ENCODE measurements at regions not wholly inside any gene's neighbourhood (a gene's known extent, or its start where the extent isn't known, plus 50 kb on each side); places are given as distances from the start of the nearest gene placed in this dataset.
A peak's percentile ranks its signal among the peaks of the same experiment; 100 is the strongest.

GRCh38 chr14:84247693-84248092, 1282.3 kb upstream of the FLRT2 start:
- H3K9ac ChIP-seq (ENCODE audit: low read length in 3 of 3), result no peak overlapping the region
- no peak overlapping the region for H3K27ac ChIP-seq (ENCODE audit: low read depth in 2 of 2, low read length in 2 of 2)
- no peak overlapping the region for H3K4me3 ChIP-seq (ENCODE audit: low read length in 3 of 3)
- FAIRE-seq (no peak), DNase-seq (no peak)
- H3K4me1 ChIP-seq (ENCODE audit: control insufficient read depth in 2 of 3, insufficient read depth in 2 of 3, low read depth in 1 of 3, low read length in 3 of 3), result no peaks in the 10 kb centered on the region
- intact Hi-C loops (cut with DNase I), result no loop called here
- H3K27me3 ChIP-seq (ENCODE audit: control insufficient read depth, insufficient read depth, low read length), result no peaks in the 10 kb centered on the region
- no peaks in the 10 kb centered on the region for H3K9me3 ChIP-seq (ENCODE audit: control insufficient read depth in 2 of 3, insufficient read depth in 1 of 3, low read length in 3 of 3)
- no peak for TF ChIP-seq CTCF (IDR thresholded peaks at IDR 0.05; ENCODE audit: borderline replicate concordance, extremely low read depth, insufficient read depth)
- no peaks in the 10 kb centered on the region for H3K36me3 ChIP-seq (ENCODE audit: control insufficient read depth in 2 of 3, insufficient read depth in 3 of 3, low read length in 3 of 3)

- DNase-seq (peak in 1 of 5 donors; percentile 53), FAIRE-seq (peak; percentile 42)
- no peak overlapping the region for H3K4me3 ChIP-seq (ENCODE audit: low read length in 3 of 3)
- H3K36me3 ChIP-seq (ENCODE audit: control insufficient read depth in 2 of 3, insufficient read depth in 3 of 3, low read length in 3 of 3), result no peaks in the 10 kb centered on the region
- TF ChIP-seq CTCF (IDR thresholded peaks at IDR 0.05; ENCODE audit: borderline replicate concordance, extremely low read depth, insufficient read depth), result no peak
- H3K9ac ChIP-seq (ENCODE audit: low read length in 3 of 3), result no peak overlapping the region
- intact Hi-C loops (cut with DNase I), result no loop called here
- H3K4me1 ChIP-seq (ENCODE audit: control insufficient read depth in 2 of 3, insufficient read depth in 2 of 3, low read depth in 1 of 3, low read length in 3 of 3), result peaks cover 0 to 2% (median 0%) of the 10 kb centered on the region in 3 donors
- H3K27me3 ChIP-seq (ENCODE audit: control insufficient read depth, insufficient read depth, low read length), result no peaks in the 10 kb centered on the region
- H3K27ac ChIP-seq (ENCODE audit: low read depth in 2 of 2, low read length in 2 of 2), result no peak overlapping the region
- H3K9me3 ChIP-seq (ENCODE audit: control insufficient read depth in 2 of 3, insufficient read depth in 1 of 3, low read length in 3 of 3), result no peaks in the 10 kb centered on the region
Measured at GRCh38 chr14:84250893-84251292, 1279.1 kb upstream of the FLRT2 start.

- H3K9ac ChIP-seq (ENCODE audit: low read length in 3 of 3), result no peak overlapping the region
- intact Hi-C loops (cut with DNase I), result no loop called here
- H3K27ac ChIP-seq (ENCODE audit: low read depth in 2 of 2, low read length in 2 of 2), result no peak overlapping the region
- FAIRE-seq (no peak), DNase-seq (peak in 1 of 5 donors; percentile 30)
- TF ChIP-seq CTCF (IDR thresholded peaks at IDR 0.05; ENCODE audit: borderline replicate concordance, extremely low read depth, insufficient read depth), result no peak
- peaks cover 0 to 2% (median 0%) of the 10 kb centered on the region in 3 donors for H3K4me1 ChIP-seq (ENCODE audit: control insufficient read depth in 2 of 3, insufficient read depth in 2 of 3, low read depth in 1 of 3, low read length in 3 of 3)
- no peak overlapping the region for H3K4me3 ChIP-seq (ENCODE audit: low read length in 3 of 3)
- no peaks in the 10 kb centered on the region for H3K27me3 ChIP-seq (ENCODE audit: control insufficient read depth, insufficient read depth, low read length)
- H3K9me3 ChIP-seq (ENCODE audit: control insufficient read depth in 2 of 3, insufficient read depth in 1 of 3, low read length in 3 of 3), result no peaks in the 10 kb centered on the region
- no peaks in the 10 kb centered on the region for H3K36me3 ChIP-seq (ENCODE audit: control insufficient read depth in 2 of 3, insufficient read depth in 3 of 3, low read length in 3 of 3)
Measured at GRCh38 chr14:84251411-84252115, 1278.4 kb upstream of the FLRT2 start.

- no peaks in the 10 kb centered on the region for H3K9me3 ChIP-seq (ENCODE audit: control insufficient read depth in 2 of 3, insufficient read depth in 1 of 3, low read length in 3 of 3)
- no peak overlapping the region for H3K9ac ChIP-seq (ENCODE audit: low read length in 3 of 3)
- intact Hi-C loops (cut with DNase I), result no loop called here
- H3K27me3 ChIP-seq (ENCODE audit: control insufficient read depth, insufficient read depth, low read length), result no peaks in the 10 kb centered on the region
- no peak for TF ChIP-seq CTCF (IDR thresholded peaks at IDR 0.05; ENCODE audit: borderline replicate concordance, extremely low read depth, insufficient read depth)
- FAIRE-seq (no peak), DNase-seq (no peak)
- H3K4me3 ChIP-seq (ENCODE audit: low read length in 3 of 3), result no peak overlapping the region
- H3K36me3 ChIP-seq (ENCODE audit: control insufficient read depth in 2 of 3, insufficient read depth in 3 of 3, low read length in 3 of 3), result no peaks in the 10 kb centered on the region
- peaks cover 0 to 2% (median 0%) of the 10 kb centered on the region in 3 donors for H3K4me1 ChIP-seq (ENCODE audit: control insufficient read depth in 2 of 3, insufficient read depth in 2 of 3, low read depth in 1 of 3, low read length in 3 of 3)
- no peak overlapping the region for H3K27ac ChIP-seq (ENCODE audit: low read depth in 2 of 2, low read length in 2 of 2)
Measured at GRCh38 chr14:84252706-84253105, 1277.2 kb upstream of the FLRT2 start.

Data from kidney (tissue), 13 donors.